ENCODE measurements at regions not wholly inside any gene's neighbourhood (a gene's known extent, or its start where the extent isn't known, plus 50 kb on each side); places are given as distances from the start of the nearest gene placed in this dataset.
A peak's percentile ranks its signal among the peaks of the same experiment; 100 is the strongest.

- H3K36me3 Mint-ChIP-seq (ENCODE audit: insufficient read depth), result no peaks in the 10 kb centered on the region
- peaks cover 2% of the 10 kb centered on the region for H3K4me1 Mint-ChIP-seq (ENCODE audit: low read depth)
- no peaks in the 10 kb centered on the region for H3K27me3 Mint-ChIP-seq (ENCODE audit: low read depth)
- H3K9me3 Mint-ChIP-seq, result no peaks in the 10 kb centered on the region
- no peak for DNase-seq
- no peak overlapping the region for H3K4me3 Mint-ChIP-seq
- ATAC-seq, result no peak
These were observed 77.9 kb upstream of the AFF2 start for GRCh38 chrX:148422526-148422925.

- H3K9me3 Mint-ChIP-seq, result no peaks in the 10 kb centered on the region
- no peak overlapping the region for H3K4me3 Mint-ChIP-seq
- DNase-seq (no peak), ATAC-seq (peak; percentile 48 to 69)
- no peaks in the 10 kb centered on the region for H3K36me3 Mint-ChIP-seq (ENCODE audit: insufficient read depth)
- H3K27me3 Mint-ChIP-seq (ENCODE audit: low read depth), result no peaks in the 10 kb centered on the region
- peaks cover 10% of the 10 kb centered on the region for H3K4me1 Mint-ChIP-seq (ENCODE audit: low read depth)
These were observed 75.8 kb upstream of the AFF2 start for GRCh38 chrX:148424570-148424969.

DNA sequence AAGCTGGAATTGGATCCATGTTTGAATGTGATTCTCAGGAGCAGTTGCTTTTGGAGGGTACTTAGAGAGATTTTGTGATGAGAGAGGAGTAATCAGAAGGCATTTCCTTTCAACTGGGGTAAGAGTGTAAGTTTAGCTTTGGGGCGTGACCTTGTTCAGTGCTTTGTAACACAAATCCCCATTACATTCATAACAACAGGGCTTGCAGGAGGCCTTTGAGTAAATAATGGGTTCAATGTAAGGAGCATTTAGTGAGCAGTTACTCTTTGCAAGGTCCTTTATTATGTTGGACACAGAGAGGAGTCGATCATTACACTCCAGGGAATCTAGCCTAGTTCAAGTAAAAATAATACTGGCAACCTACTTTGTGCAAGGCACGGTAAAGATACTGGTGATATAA, 74.0 kb upstream of the AFF2 start:
- Mint-ChIP-seq H3K4me1 (ENCODE audit: low read depth) (peaks cover 12% of the 10 kb centered on the region), H3K36me3 (ENCODE audit: insufficient read depth) (no peaks in the 10 kb centered on the region), H3K9me3 (no peaks in the 10 kb centered on the region), H3K4me3 (no peak overlapping the region), H3K27me3 (ENCODE audit: low read depth) (no peaks in the 10 kb centered on the region)
- ATAC-seq (no peak), DNase-seq (no peak)

GRCh38 chrX:148441387-148441786, 59.0 kb upstream of the AFF2 start:
- H3K4me1 Mint-ChIP-seq (ENCODE audit: low read depth), result peaks cover 7% of the 10 kb centered on the region
- DNase-seq, result no peak
- no peak overlapping the region for H3K4me3 Mint-ChIP-seq
- ATAC-seq, result no peak
- H3K27me3 Mint-ChIP-seq (ENCODE audit: low read depth), result no peaks in the 10 kb centered on the region
- H3K9me3 Mint-ChIP-seq, result no peaks in the 10 kb centered on the region
- H3K36me3 Mint-ChIP-seq (ENCODE audit: insufficient read depth), result no peaks in the 10 kb centered on the region

- no peak overlapping the region for H3K4me3 Mint-ChIP-seq
- no peak for ATAC-seq
- DNase-seq, result no peak
- no peaks in the 10 kb centered on the region for H3K27me3 Mint-ChIP-seq (ENCODE audit: low read depth)
- H3K36me3 Mint-ChIP-seq (ENCODE audit: insufficient read depth), result no peaks in the 10 kb centered on the region
- H3K4me1 Mint-ChIP-seq (ENCODE audit: low read depth), result peaks cover 7% of the 10 kb centered on the region
- no peaks in the 10 kb centered on the region for H3K9me3 Mint-ChIP-seq
These were observed 57.2 kb upstream of the AFF2 start for GRCh38 chrX:148443216-148443615.

GRCh38 chrX:148448686-148449085, 51.7 kb upstream of the AFF2 start:
- no peak overlapping the region for H3K4me3 Mint-ChIP-seq
- H3K4me1 Mint-ChIP-seq (ENCODE audit: low read depth), result no peaks in the 10 kb centered on the region
- H3K36me3 Mint-ChIP-seq (ENCODE audit: insufficient read depth), result no peaks in the 10 kb centered on the region
- H3K9me3 Mint-ChIP-seq, result no peaks in the 10 kb centered on the region
- no peaks in the 10 kb centered on the region for H3K27me3 Mint-ChIP-seq (ENCODE audit: low read depth)
- DNase-seq, result no peak
- no peak for ATAC-seq

Measured in activated T-cell treated with anti-CD3 and anti-CD28 coated beads, Interleukin-2, amount 50 U/mL, for 4 hours (primary cell).